HUES64 (cell line): ENCODE measurements at regions not wholly inside any gene's neighbourhood (a gene's known extent, or its start where the extent isn't known, plus 50 kb on each side); places are given as distances from the start of the nearest gene placed in this dataset.
A peak's percentile ranks its signal among the peaks of the same experiment; 100 is the strongest.

ENCODE experiments used
- H3K27ac ChIP-seq: 2 replicates; pipeline ENCODE4 v1.7.0; 2013; ENCODE audit warnings: low read depth, low read length, inconsistent platforms
- H3K27me3 ChIP-seq: 2 replicates; pipeline ENCODE4 v1.6.1; 2013; ENCODE audit warnings: mild to moderate bottlenecking, low read length; ENCODE audit not compliant: insufficient read depth
- H3K36me3 ChIP-seq: 2 replicates; pipeline ENCODE4 v1.6.1; 2013; ENCODE audit warnings: mild to moderate bottlenecking, low read length; ENCODE audit not compliant: insufficient read depth
- H3K4me1 ChIP-seq: 2 replicates; pipeline ENCODE4 v1.6.1; 2013; ENCODE audit warnings: mild to moderate bottlenecking, low read length, moderate library complexity; ENCODE audit not compliant: insufficient read depth
- H3K4me3 ChIP-seq: 2 replicates; pipeline ENCODE4 v1.5.1; 2013; ENCODE audit warnings: mild to moderate bottlenecking, low read length, moderate library complexity
- H3K9ac ChIP-seq: 2 replicates; pipeline ENCODE4 v1.6.1; 2013; ENCODE audit warnings: mild to moderate bottlenecking, low read depth, low read length
- H3K9me3 ChIP-seq: 2 replicates; pipeline ENCODE4 v1.6.1; 2013; ENCODE audit warnings: low read depth, low read length; ENCODE audit not compliant: insufficient read depth
- WGBS: fragments of 150-250, 120-280 bp; methylation state at CpG from one replicate; pipeline ENCODE4 v1.1.7; 2013; ENCODE audit warnings: missing lambda C conversion rate; 5-methylcytosine and 5-hydroxymethylcytosine counted together

DNA sequence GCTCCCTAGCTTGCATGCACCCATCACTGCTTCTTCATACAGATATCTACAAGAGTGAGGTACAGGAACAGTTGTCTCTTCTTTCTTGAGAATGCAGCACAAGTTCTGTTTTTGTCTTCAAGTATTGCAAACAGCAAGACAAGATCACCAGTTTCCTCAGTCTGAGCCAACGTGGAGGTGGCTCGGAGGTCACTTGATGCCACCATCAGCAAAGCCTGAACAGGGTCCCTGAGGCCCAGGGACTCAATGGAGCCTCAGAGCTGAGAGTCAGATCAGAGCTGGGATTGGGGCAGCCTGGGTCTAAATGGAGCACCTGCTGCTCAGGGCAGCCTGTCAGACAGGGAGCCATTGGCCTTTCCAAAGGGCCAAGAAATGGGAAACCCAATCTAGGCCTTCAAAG is 290.7 kb upstream of the ID2 start:
- 93% methylated on average over 2 of the region's 2 CpGs for WGBS
- Histone ChIP-seq H3K36me3 (no peaks in the 10 kb centered on the region), H3K27ac (peak overlapping the region; percentile 89; the same call in 1 of the 2 replicates), H3K9me3 (no peaks in the 10 kb centered on the region), H3K27me3 (no peaks in the 10 kb centered on the region), H3K9ac (no peak overlapping the region), H3K4me3 (no peak overlapping the region), H3K4me1 (peaks cover 16% of the 10 kb centered on the region)

DNA sequence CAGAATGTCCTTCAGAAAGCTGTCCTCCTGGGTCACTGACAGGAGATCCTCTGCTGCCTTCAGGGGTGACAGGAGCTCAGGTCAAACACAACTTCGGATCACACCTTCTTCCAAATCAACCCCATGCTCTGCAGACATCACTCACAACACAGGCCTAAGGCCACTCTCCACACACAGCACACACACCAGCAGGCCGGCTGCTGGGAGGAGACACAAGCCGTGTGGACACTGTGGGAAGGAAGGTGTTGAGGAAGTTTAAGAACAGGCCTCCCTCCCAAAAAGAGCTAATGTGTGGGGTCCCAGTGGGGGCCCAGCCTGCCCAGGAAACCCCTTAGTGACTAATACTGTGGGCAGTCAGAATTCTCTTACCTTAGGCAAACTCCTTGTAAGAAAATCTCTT is 290.3 kb upstream of the ID2 start:
- Histone ChIP-seq H3K27ac (peak overlapping the region; percentile 89), H3K9ac (no peak overlapping the region), H3K9me3 (no peaks in the 10 kb centered on the region), H3K36me3 (no peaks in the 10 kb centered on the region), H3K4me1 (peaks cover 13% of the 10 kb centered on the region), H3K27me3 (no peaks in the 10 kb centered on the region), H3K4me3 (no peak overlapping the region)
- WGBS: 57% methylated on average over 3 of the region's 3 CpGs

DNA sequence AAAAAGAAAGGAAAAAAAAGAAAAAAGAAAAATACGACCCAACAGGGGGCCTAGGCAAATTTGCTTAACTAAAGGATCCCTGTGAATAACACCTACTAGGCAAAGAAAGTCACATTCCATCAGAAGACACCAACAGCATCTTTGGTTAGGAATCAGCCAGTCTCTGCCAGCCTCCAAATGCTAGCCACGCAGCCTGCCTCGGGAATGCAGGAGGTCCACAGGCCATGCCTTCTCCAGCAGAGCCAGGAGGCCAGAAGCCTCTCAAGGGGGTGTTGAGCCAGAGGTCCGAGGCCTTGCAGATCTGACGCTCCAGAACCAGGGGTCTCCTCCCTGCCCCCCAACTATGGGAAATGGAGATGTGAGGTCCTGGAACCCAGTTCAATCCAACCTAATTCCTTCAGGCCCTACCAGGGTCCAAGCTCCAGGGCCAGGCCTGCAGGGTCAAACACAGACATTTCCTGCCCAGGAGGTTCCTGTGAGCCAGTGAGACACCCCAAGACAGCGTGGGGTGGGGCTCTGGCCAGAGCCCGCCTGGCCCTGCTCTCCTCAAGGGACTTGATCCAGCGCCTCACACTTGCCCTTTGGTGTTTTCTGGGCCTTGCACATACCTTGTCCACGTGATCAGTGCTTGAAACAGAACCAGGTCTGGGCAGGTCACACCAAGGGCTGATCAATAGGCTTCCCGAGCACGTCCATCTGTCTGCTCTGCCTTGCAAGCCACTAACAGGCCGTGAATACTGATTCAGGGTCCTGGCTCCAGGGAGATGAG is 289.6 kb upstream of the ID2 start:
- Histone ChIP-seq H3K4me1 (peaks cover 13% of the 10 kb centered on the region), H3K9ac (no peak overlapping the region), H3K27ac (peak overlapping the region; percentile 89; the same call in 1 of the 2 replicates), H3K4me3 (no peak overlapping the region), H3K27me3 (no peaks in the 10 kb centered on the region), H3K9me3 (no peaks in the 10 kb centered on the region), H3K36me3 (no peaks in the 10 kb centered on the region)
- WGBS: 66% methylated on average over 12 of the region's 12 CpGs

GRCh38 chr2:8393506-8393905 is 288.4 kb upstream of the ID2 start:
- H3K27ac ChIP-seq: no peak overlapping the region
- H3K4me1 ChIP-seq: peaks cover 13% of the 10 kb centered on the region
- H3K36me3 ChIP-seq: no peaks in the 10 kb centered on the region
- H3K27me3 ChIP-seq: no peaks in the 10 kb centered on the region
- H3K9me3 ChIP-seq: no peaks in the 10 kb centered on the region
- 94% methylated on average over 6 of the region's 6 CpGs for WGBS
- no peak overlapping the region for H3K4me3 ChIP-seq
- no peak overlapping the region for H3K9ac ChIP-seq

DNA sequence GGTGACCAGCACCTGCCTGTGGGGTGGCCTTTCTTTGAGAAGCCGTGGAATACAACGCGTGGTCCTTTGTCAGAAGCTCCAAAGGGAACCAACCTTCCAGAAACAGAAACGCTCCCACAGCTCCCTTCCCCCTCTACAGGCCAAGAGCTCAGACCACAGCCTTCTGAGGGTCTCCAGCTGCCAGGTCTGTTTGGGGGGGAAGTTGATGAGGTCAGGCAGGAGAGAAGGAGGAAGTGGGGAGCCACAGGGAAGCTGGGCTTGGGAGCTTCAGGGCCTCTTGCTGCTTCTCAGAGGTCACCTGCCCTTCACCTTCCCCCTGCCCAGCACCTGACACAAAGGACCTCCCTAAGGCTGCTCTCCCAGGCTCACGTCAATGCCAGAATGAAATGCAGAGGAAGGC is 287.7 kb upstream of the ID2 start:
- Histone ChIP-seq H3K9ac (no peak overlapping the region), H3K9me3 (no peaks in the 10 kb centered on the region), H3K27me3 (no peaks in the 10 kb centered on the region), H3K36me3 (no peaks in the 10 kb centered on the region), H3K4me3 (no peak overlapping the region), H3K27ac (no peak overlapping the region), H3K4me1 (peaks cover 13% of the 10 kb centered on the region)
- 91% methylated on average over 5 of the region's 5 CpGs for WGBS

DNA sequence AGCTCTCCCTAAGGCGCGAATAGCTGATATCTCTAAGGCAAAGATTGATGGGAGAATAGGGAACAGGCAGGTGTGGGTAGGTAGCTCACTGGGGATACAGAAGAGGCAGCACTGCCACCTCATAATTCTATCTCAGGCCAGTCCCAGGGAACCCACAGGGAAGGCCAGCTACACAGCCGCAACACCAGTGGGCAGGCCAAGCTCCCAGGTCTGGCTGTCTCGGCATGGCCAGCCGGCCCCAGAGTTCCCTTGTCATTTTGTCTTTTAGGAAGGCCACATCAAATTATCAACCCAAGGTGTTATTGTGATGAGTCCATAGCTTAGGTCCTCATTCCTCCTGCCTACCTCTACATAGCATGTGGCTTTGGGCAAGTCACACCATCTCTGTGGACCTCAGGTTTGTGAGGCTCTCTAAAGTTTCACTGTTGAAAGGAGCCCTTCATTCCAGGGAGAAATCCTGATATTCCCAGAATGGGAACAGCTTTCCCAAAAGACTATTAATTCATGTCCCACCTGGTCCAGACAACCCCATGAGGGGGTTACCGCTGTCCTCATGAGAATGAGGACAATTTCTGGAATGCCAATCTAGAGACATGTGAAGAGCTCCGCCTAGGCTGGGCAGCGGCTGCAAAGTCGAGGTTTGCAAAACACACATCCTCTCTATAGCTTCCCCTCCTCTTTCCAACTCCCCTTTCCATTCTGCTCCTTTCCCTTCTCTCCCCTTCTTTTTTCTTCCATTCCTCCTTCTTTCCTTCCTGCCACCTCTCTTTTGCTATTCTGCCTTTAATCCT is 287.1 kb upstream of the ID2 start:
- WGBS: 94% methylated on average over 9 of the region's 9 CpGs
- no peak overlapping the region for H3K27ac ChIP-seq
- H3K27me3 ChIP-seq: no peaks in the 10 kb centered on the region
- H3K9ac ChIP-seq: no peak overlapping the region
- H3K9me3 ChIP-seq: no peaks in the 10 kb centered on the region
- no peaks in the 10 kb centered on the region for H3K36me3 ChIP-seq
- H3K4me1 ChIP-seq: peaks cover 13% of the 10 kb centered on the region
- no peak overlapping the region for H3K4me3 ChIP-seq

DNA sequence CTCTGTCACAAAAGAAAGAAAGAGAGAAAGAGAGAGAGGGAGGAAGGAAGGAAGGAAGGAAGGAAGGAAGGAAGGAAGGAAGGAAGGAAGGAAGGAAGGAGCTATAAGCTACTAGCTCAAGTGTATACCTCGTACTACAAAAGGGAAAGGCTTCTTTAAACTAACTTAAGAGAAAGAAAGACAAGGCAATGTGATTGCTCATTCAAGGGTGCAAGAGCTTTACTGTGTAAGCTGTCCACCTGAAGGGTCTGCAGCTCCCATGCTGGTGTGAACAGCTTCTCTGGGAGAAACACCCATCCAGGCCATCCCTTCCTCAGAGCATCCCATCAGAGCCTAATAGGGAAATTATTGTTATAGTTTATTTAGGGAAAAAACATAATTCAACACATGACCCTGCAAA is 286.1 kb upstream of the ID2 start:
- Histone ChIP-seq H3K36me3 (no peaks in the 10 kb centered on the region), H3K9me3 (no peaks in the 10 kb centered on the region), H3K4me1 (peaks cover 13% of the 10 kb centered on the region), H3K4me3 (no peak overlapping the region), H3K27ac (no peak overlapping the region), H3K27me3 (no peaks in the 10 kb centered on the region), H3K9ac (no peak overlapping the region)
- 92% methylated on average over 1 of the region's 1 CpG for WGBS

GRCh38 chr2:8398040-8398668 is 283.7 kb upstream of the ID2 start:
- H3K9ac ChIP-seq: no peak overlapping the region
- no peaks in the 10 kb centered on the region for H3K9me3 ChIP-seq
- no peaks in the 10 kb centered on the region for H3K27me3 ChIP-seq
- H3K4me1 ChIP-seq: no peaks in the 10 kb centered on the region
- 79% methylated on average over 13 of the region's 13 CpGs for WGBS
- no peak overlapping the region for H3K27ac ChIP-seq
- no peaks in the 10 kb centered on the region for H3K36me3 ChIP-seq
- no peak overlapping the region for H3K4me3 ChIP-seq

DNA sequence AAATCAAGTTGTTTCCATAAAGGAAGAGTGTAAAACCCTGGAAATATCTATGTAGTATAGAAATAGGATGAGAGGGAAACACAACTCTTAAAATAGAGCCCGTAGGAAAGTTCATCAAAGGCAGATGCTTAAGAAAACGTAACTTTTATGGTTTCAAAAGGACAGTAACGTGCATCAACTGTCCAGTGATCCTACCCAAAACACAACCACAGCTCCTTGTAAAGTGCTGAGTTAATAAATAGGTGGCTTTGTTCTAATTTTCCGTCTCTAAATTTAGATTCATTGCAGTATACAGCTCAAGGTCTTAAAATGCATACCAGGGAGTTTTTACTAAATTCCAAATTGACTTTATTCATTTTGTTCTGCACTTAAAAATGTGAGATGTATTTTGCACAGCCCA is 282.1 kb upstream of the ID2 start:
- Histone ChIP-seq H3K27ac (no peak overlapping the region), H3K4me3 (no peak overlapping the region), H3K27me3 (no peaks in the 10 kb centered on the region), H3K36me3 (no peaks in the 10 kb centered on the region), H3K9ac (no peak overlapping the region), H3K4me1 (no peaks in the 10 kb centered on the region), H3K9me3 (no peaks in the 10 kb centered on the region)
- 97% methylated on average over 4 of the region's 4 CpGs for WGBS

GRCh38 chr2:8400196-8400595 is 281.7 kb upstream of the ID2 start:
- Histone ChIP-seq H3K36me3 (no peaks in the 10 kb centered on the region), H3K27me3 (no peaks in the 10 kb centered on the region), H3K9me3 (no peaks in the 10 kb centered on the region), H3K9ac (no peak overlapping the region), H3K4me3 (no peak overlapping the region), H3K4me1 (no peaks in the 10 kb centered on the region), H3K27ac (no peak overlapping the region)
- 83% methylated on average over 10 of the region's 10 CpGs for WGBS

GRCh38 chr2:8402222-8402621 is 279.6 kb upstream of the ID2 start:
- Histone ChIP-seq H3K36me3 (no peaks in the 10 kb centered on the region), H3K4me1 (no peaks in the 10 kb centered on the region)
- 96% methylated on average over 1 of the region's 1 CpG for WGBS

More at GRCh38 chr2:8402222-8402621, 279.6 kb upstream of the ID2 start:
- H3K27me3 ChIP-seq: no peaks in the 10 kb centered on the region
- H3K9me3 ChIP-seq: no peaks in the 10 kb centered on the region
- H3K9ac ChIP-seq: no peak overlapping the region
- H3K4me3 ChIP-seq: no peak overlapping the region
- no peak overlapping the region for H3K27ac ChIP-seq
